ENCODE measurements at regions not wholly inside any gene's neighbourhood (a gene's known extent, or its start where the extent isn't known, plus 50 kb on each side); places are given as distances from the start of the nearest gene placed in this dataset.
"Not testable (repeated sequence)": the region's sequence is repeated elsewhere in the genome, so short reads cannot be mapped to it uniquely, and the experiment has no call there.

GRCh38 chr16:86257546-86257945 lies 252.8 kb upstream of the FOXF1 start:
- no peak for DNase-seq (ENCODE audit: low read depth in 2 of 2)

GRCh38 chr16:86258713-86259112 lies 251.6 kb upstream of the FOXF1 start:
- DNase-seq (ENCODE audit: low read depth in 2 of 2), result no peak

GRCh38 chr16:86259499-86259898 lies 250.8 kb upstream of the FOXF1 start:
- no peak for DNase-seq (ENCODE audit: low read depth in 2 of 2)

- no peak for DNase-seq (ENCODE audit: low read depth in 2 of 2)
Observed at GRCh38 chr16:86261379-86261778, 248.9 kb upstream of the FOXF1 start.

GRCh38 chr16:86267657-86268056 lies 242.7 kb upstream of the FOXF1 start:
- not testable (repeated sequence) for DNase-seq (ENCODE audit: low read depth in 2 of 2)

- DNase-seq (ENCODE audit: low read depth in 2 of 2), result no peak
Observed at GRCh38 chr16:86270696-86271095, 239.6 kb upstream of the FOXF1 start.

- DNase-seq (ENCODE audit: low read depth in 2 of 2), result no peak
Observed at GRCh38 chr16:86272744-86273143, 237.6 kb upstream of the FOXF1 start.

GRCh38 chr16:86277221-86277620 lies 233.1 kb upstream of the FOXF1 start:
- DNase-seq (ENCODE audit: low read depth in 2 of 2), result no peak

GRCh38 chr16:86277859-86278258 lies 232.5 kb upstream of the FOXF1 start:
- not testable (repeated sequence) for DNase-seq (ENCODE audit: low read depth in 2 of 2)

GRCh38 chr16:86281421-86281820 lies 228.9 kb upstream of the FOXF1 start:
- no peak for DNase-seq (ENCODE audit: low read depth in 2 of 2)

- DNase-seq (ENCODE audit: low read depth in 2 of 2), result no peak
Observed at GRCh38 chr16:86283944-86284343, 226.4 kb upstream of the FOXF1 start.

- no peak for DNase-seq (ENCODE audit: low read depth in 2 of 2)
Observed at GRCh38 chr16:86285421-86285820, 224.9 kb upstream of the FOXF1 start.

- DNase-seq (ENCODE audit: low read depth in 2 of 2), result no peak
Observed at GRCh38 chr16:86285938-86286921, 224.1 kb upstream of the FOXF1 start.

GRCh38 chr16:86286991-86287663 lies 223.2 kb upstream of the FOXF1 start:
- DNase-seq (ENCODE audit: low read depth in 2 of 2), result no peak

- DNase-seq (ENCODE audit: low read depth in 2 of 2), result no peak
Observed at GRCh38 chr16:86287664-86288201, 222.6 kb upstream of the FOXF1 start.

- no peak for DNase-seq (ENCODE audit: low read depth in 2 of 2)
Observed at GRCh38 chr16:86288716-86289294, 221.5 kb upstream of the FOXF1 start.

- no peak for DNase-seq (ENCODE audit: low read depth in 2 of 2)
Observed at GRCh38 chr16:86289304-86289703, 221.0 kb upstream of the FOXF1 start.

- no peak for DNase-seq (ENCODE audit: low read depth in 2 of 2)
Observed at GRCh38 chr16:86289907-86290306, 220.4 kb upstream of the FOXF1 start.

GRCh38 chr16:86291491-86291890 lies 218.8 kb upstream of the FOXF1 start:
- DNase-seq (ENCODE audit: low read depth in 2 of 2), result no peak

- no peak for DNase-seq (ENCODE audit: low read depth in 2 of 2)
Observed at GRCh38 chr16:86292171-86292775, 218.1 kb upstream of the FOXF1 start.

- DNase-seq (ENCODE audit: low read depth in 2 of 2), result no peak
Observed at GRCh38 chr16:86292942-86293341, 217.4 kb upstream of the FOXF1 start.

GRCh38 chr16:86293906-86294305 lies 216.4 kb upstream of the FOXF1 start:
- no peak for DNase-seq (ENCODE audit: low read depth in 2 of 2)
